A549 (cell line): ENCODE measurements at regions not wholly inside any gene's neighbourhood (a gene's known extent, or its start where the extent isn't known, plus 50 kb on each side); places are given as distances from the start of the nearest gene placed in this dataset.
A peak's percentile ranks its signal among the peaks of the same experiment; 100 is the strongest.

Source experiments
- ATAC-seq, 2 experiments: fragments of 200-7000 bp in 1 of 2; fragments of >200 bp in 1 of 2; cut with Nextera tagmentation in 1 of 2; cut with Tn5 transposase in 1 of 2; 3 replicates each; pipeline versions ENCODE4 v1.8.0 to v1.9.1; 2018 to 2020; ENCODE audit warnings: mild to moderate bottlenecking in 1 of 2, moderate library complexity in 1 of 2
- CTCF ChIA-PET: fragments of 300-600 bp; sonication (Branson Sonifier 250); formaldehyde crosslinking; extraction: SDS; loops from one replicate; lab custom pipeline; 2021; ENCODE audit warnings: antibody characterized with exemption, inconsistent platforms; lab: Yijun Ruan, JAX
- POLR2A ChIA-PET: fragments of 350-600 bp; formaldehyde crosslinking; extraction: SDS; loops from one replicate; lab custom pipeline; 2021; ENCODE audit warnings: antibody characterized with exemption, inconsistent platforms; lab: Yijun Ruan, JAX
- DNase-seq, 2 experiments: peaks; one replicate each; pipeline versions ENCODE4 v3.0.0 to v3.0.0-alpha.2; 2011 to 2016; ENCODE audit warnings: low read depth in 1 of 2, low spot score in 1 of 2
- FAIRE-seq: peaks from 2 replicates; lab custom pipeline; 2011; peaks lifted over from hg19 to GRCh38; lab: Jason Lieb, UNC
- H3K27ac ChIP-seq, 2 experiments: fragments of >200 bp; sonication (Bioruptor Twin); formaldehyde crosslinking; 3 replicates each; pipeline ENCODE4 v1.5.1; 2016 to 2017
- H3K4me1 ChIP-seq: fragments of >200 bp; sonication (Bioruptor Twin); formaldehyde crosslinking; 3 replicates; pipeline ENCODE4 v1.6.1; 2016
- H3K4me2 ChIP-seq: fragments of >200 bp; sonication (Bioruptor Twin); formaldehyde crosslinking; 3 replicates; pipeline ENCODE4 v1.6.1; 2016
- H3K4me3 ChIP-seq: fragments of >200 bp; sonication (Bioruptor Twin); formaldehyde crosslinking; 3 replicates; pipeline ENCODE4 v1.5.1; 2016
- H3K9me3 ChIP-seq: fragments of >200 bp; sonication (Bioruptor Twin); formaldehyde crosslinking; 3 replicates; pipeline ENCODE4 v1.6.1; 2016
- BCL3 ChIP-seq: fragments of >200 bp; sonication (Bioruptor Twin); formaldehyde crosslinking; IDR thresholded peaks from 3 replicates; pipeline ENCODE4 v1.6.1; 2016
- BHLHE40 ChIP-seq: IDR thresholded peaks from 2 replicates; pipeline ENCODE4 v1.6.1; 2012; ENCODE audit warnings: low read depth, low read length, inconsistent platforms
- CBX2 ChIP-seq: fragments of 200-600 bp; sonication (generic); IDR thresholded peaks from 2 replicates; pipeline ENCODE4 v1.6.1; 2016; ENCODE audit warnings: low read depth, mild to moderate bottlenecking, borderline replicate concordance
- CEBPB ChIP-seq, 2 experiments: fragments of >200 bp in 1 of 2; sonication (Bioruptor Twin) in 1 of 2; formaldehyde crosslinking in 1 of 2; IDR thresholded peaks; 2 replicates each; pipeline ENCODE4 v1.6.1; 2012 to 2016
- E2F6 ChIP-seq: IDR thresholded peaks from 2 replicates; pipeline ENCODE4 v1.6.1; 2012; ENCODE audit warnings: low read depth, borderline replicate concordance
- EHMT2 ChIP-seq: fragments of 200-600 bp; sonication (generic); IDR thresholded peaks from 2 replicates; pipeline ENCODE4 v1.6.1; 2016; ENCODE audit warnings: antibody characterized with exemption, low read depth, mild to moderate bottlenecking, moderate library complexity
- EP300 ChIP-seq, 2 experiments: fragments of >200 bp; sonication (Bioruptor Twin); formaldehyde crosslinking; IDR thresholded peaks; 2 replicates in 1 of 2; 3 replicates in 1 of 2; pipeline ENCODE4 v1.6.1; 2016 to 2017
- FOSB ChIP-seq: fragments of 250-450 bp; sonication (Bioruptor Pico); IDR thresholded peaks from 2 replicates; pipeline ENCODE4 v1.5.0; 2020; ENCODE audit warnings: mild to moderate bottlenecking, moderate library complexity
- FOSL2 ChIP-seq, 2 experiments: fragments of 450-650 bp in 1 of 2; fragments of >200 bp in 1 of 2; sonication (Bioruptor Twin) in 1 of 2; formaldehyde crosslinking; IDR thresholded peaks; 2 replicates each; pipeline versions ENCODE4 v1.5.0 to v1.6.1; 2016 to 2020; ENCODE audit warnings: mild to moderate bottlenecking in 1 of 2, moderate library complexity in 1 of 2
- GATA3 ChIP-seq: IDR thresholded peaks from 2 replicates; pipeline ENCODE4 v1.6.1; 2012; ENCODE audit warnings: borderline replicate concordance
- HEYL ChIP-seq: fragments of 250-450 bp; sonication (Bioruptor Pico); IDR thresholded peaks from 2 replicates; pipeline ENCODE4 v1.8.0; 2021; ENCODE audit warnings: mild to moderate bottlenecking, moderate library complexity
- HOXB5 ChIP-seq: fragments of 250-450 bp; sonication (Bioruptor Pico); IDR thresholded peaks from 2 replicates; pipeline ENCODE4 v1.5.0; 2020; ENCODE audit warnings: mild to moderate bottlenecking, moderate library complexity
- JUNB ChIP-seq: fragments of >200 bp; sonication (Bioruptor Twin); formaldehyde crosslinking; IDR thresholded peaks from 2 replicates; pipeline ENCODE4 v1.6.1; 2016
- KDM1A ChIP-seq: fragments of 200-600 bp; sonication (generic); IDR thresholded peaks from 2 replicates; pipeline ENCODE4 v1.6.1; 2016; ENCODE audit warnings: low read depth, mild to moderate bottlenecking
- MAX ChIP-seq: IDR thresholded peaks from 2 replicates; pipeline ENCODE4 v1.6.1; 2012
- MAZ ChIP-seq: fragments of 150-350 bp; IDR thresholded peaks from 2 replicates; pipeline ENCODE4 v1.6.1; 2014; ENCODE audit warnings: antibody characterized with exemption, low read depth, low read length, borderline replicate concordance
- NPAS2 ChIP-seq: fragments of 250-450 bp; sonication (Bioruptor Pico); IDR thresholded peaks from 2 replicates; pipeline ENCODE4 v1.8.0; 2022; ENCODE audit warnings: mild to moderate bottlenecking, moderate library complexity, borderline replicate concordance
- POLR2A ChIP-seq: IDR thresholded peaks from 2 replicates; pipeline ENCODE4 v1.6.1; 2012; ENCODE audit warnings: mild to moderate bottlenecking, low read length
- POLR2AphosphoS2 ChIP-seq: conservative IDR thresholded peaks from 2 replicates; pipeline ENCODE4 v1.6.1; 2012; ENCODE audit warnings: low read length, improper control_type of control experiment, inconsistent platforms
- RARB ChIP-seq: fragments of 250-450 bp; sonication (Bioruptor Pico); IDR thresholded peaks from 2 replicates; pipeline ENCODE4 v1.8.0; 2021; ENCODE audit warnings: mild to moderate bottlenecking, moderate library complexity
- RCOR1 ChIP-seq: fragments of 150-350 bp; IDR thresholded peaks from 2 replicates; pipeline ENCODE4 v1.6.1; 2014; ENCODE audit warnings: antibody characterized with exemption, low read length, low read depth
- RFX5 ChIP-seq: fragments of 450-650 bp; IDR thresholded peaks from 2 replicates; pipeline ENCODE4 v1.7.1; 2014; ENCODE audit warnings: antibody characterized with exemption, mild to moderate bottlenecking, moderate library complexity
- SREBF2 ChIP-seq: fragments of 450-650 bp; IDR thresholded peaks from 2 replicates; pipeline ENCODE4 v1.6.1; 2014; ENCODE audit warnings: mild to moderate bottlenecking, moderate library complexity
- USF2 ChIP-seq: fragments of 450-650 bp; IDR thresholded peaks from 2 replicates; pipeline ENCODE4 v1.6.1; 2014; ENCODE audit warnings: antibody characterized with exemption
- ZC3H11A ChIP-seq: fragments of 450-650 bp; IDR thresholded peaks from 2 replicates; pipeline ENCODE4 v1.6.1; 2014; ENCODE audit warnings: antibody characterized with exemption, mild to moderate bottlenecking
- WGBS: methylation state at CpG from one replicate; pipeline ENCODE4 v1.1.6; 2017; ENCODE audit errors: missing lambda C conversion rate; 5-methylcytosine and 5-hydroxymethylcytosine counted together

- ChIA-PET CTCF (interaction anchor here (0.9 to 1.8 kb wide), 2 partner anchors 238 to 929 kb away, joined by 3 to 7 read pairs; partner anchors contain the start of gene ATP2B1), POLR2A (interaction anchor here (0.6 to 5.3 kb wide), 2 partner anchors 238 kb away, joined by 4 to 103 read pairs; partner anchors contain the start of gene ATP2B1)
- peak overlapping the region; percentile 80 for H3K4me2 ChIP-seq
- H3K4me3 ChIP-seq, result no peak overlapping the region
- ATAC-seq (no peak), FAIRE-seq (no peak), DNase-seq (no peak)
- TF ChIP-seq GATA3 (no peak), FOSL2 (IDR thresholded peaks at IDR 0.05) (no peak), FOSL2 (CRISPR knock-in tag; IDR thresholded peaks at IDR 0.05) (no peak), EHMT2 (no peak), SREBF2 (no peak), RCOR1 (no peak), ZC3H11A (no peak), E2F6 (no peak), CBX2 (no peak), MAX (no peak)
- peaks cover 61% of the 10 kb centered on the region for H3K4me1 ChIP-seq
- H3K9me3 ChIP-seq, result no peaks in the 10 kb centered on the region
- WGBS, result 73% methylated on average over 6 of the region's 6 CpGs
- peak overlapping the region; percentile 85 to 94 for H3K27ac ChIP-seq
Measured at GRCh38 chr12:89946518-89947135, 238.0 kb upstream of the ATP2B1 start.

- ChIA-PET CTCF (interaction anchor here (0.5 kb wide), 1 partner anchor 8 kb away, joined by 3 read pairs; no protein-coding TSS in a partner anchor), POLR2A (interaction anchor here (0.6 to 1.1 kb wide), 2 partner anchors 236 to 317 kb away, joined by 3 read pairs; no protein-coding TSS in a partner anchor)
- Histone ChIP-seq H3K4me3 (no peak overlapping the region), H3K4me1 (peaks cover 46% of the 10 kb centered on the region), H3K27ac (no peak overlapping the region), H3K4me2 (no peak overlapping the region), H3K9me3 (no peaks in the 10 kb centered on the region)
- FAIRE-seq (no peak), DNase-seq (no peak), ATAC-seq (no peak)
- no peak for TF ChIP-seq BCL3
- no peak for TF ChIP-seq RARB (CRISPR knock-in tag)
- no peak for TF ChIP-seq CEBPB (IDR thresholded peaks at IDR 0.05)
- no peak for TF ChIP-seq POLR2A
- TF ChIP-seq NPAS2, result no peak
- no peak for TF ChIP-seq SREBF2
- TF ChIP-seq POLR2AphosphoS2, result no peak
- no peak for TF ChIP-seq EHMT2
- no peak for TF ChIP-seq KDM1A
- no peak for TF ChIP-seq HOXB5 (CRISPR knock-in tag)
- no peak for TF ChIP-seq HEYL (CRISPR knock-in tag)
- TF ChIP-seq RFX5, result no peak
- TF ChIP-seq EP300 (IDR thresholded peaks at IDR 0.05), result no peak
- no peak for TF ChIP-seq MAX
- TF ChIP-seq MAZ, result no peak
- TF ChIP-seq USF2, result no peak
- TF ChIP-seq JUNB, result no peak
- TF ChIP-seq BHLHE40, result no peak
- no peak for TF ChIP-seq FOSB (CRISPR knock-in tag)
Measured at GRCh38 chr12:89945123-89945522, 236.5 kb upstream of the ATP2B1 start.
